ENCODE measurements at regions not wholly inside any gene's neighbourhood (a gene's known extent, or its start where the extent isn't known, plus 50 kb on each side); places are given as distances from the start of the nearest gene placed in this dataset.
"Not testable (repeated sequence)": the region's sequence is repeated elsewhere in the genome, so short reads cannot be mapped to it uniquely, and the experiment has no call there.

- DNase-seq (ENCODE audit: low read depth) = no peak
These were observed 354.6 kb upstream of the SETBP1 start for GRCh38 chr18:44325903-44326635.

GRCh38 chr18:44331656-44332570, 348.8 kb upstream of the SETBP1 start:
- no peak for DNase-seq (ENCODE audit: low read depth)

- no peak for DNase-seq (ENCODE audit: low read depth)
These were observed 338.9 kb upstream of the SETBP1 start for GRCh38 chr18:44341759-44342158.

DNA sequence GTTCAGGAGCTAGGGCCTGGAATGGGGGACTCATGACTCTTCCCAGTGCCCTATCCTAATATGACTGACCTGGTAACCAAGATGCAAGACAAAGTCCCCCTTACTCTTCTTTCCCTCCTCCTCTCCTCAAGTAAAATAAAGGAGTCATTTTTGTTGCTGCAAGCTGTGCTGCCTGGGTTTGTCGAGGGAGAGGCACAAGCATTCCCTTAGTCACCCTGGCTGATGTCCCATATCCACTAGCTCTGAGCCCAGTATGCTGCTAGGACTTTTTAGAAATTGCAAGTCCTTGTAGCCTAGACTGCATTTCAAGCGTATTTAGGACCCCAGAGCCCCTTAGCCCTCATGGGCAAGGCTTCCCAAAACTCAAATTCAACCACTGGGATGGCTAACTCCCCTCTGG, 338.5 kb upstream of the SETBP1 start:
- no peak for DNase-seq (ENCODE audit: low read depth)

- DNase-seq (ENCODE audit: low read depth) = no peak
These were observed 337.7 kb upstream of the SETBP1 start for GRCh38 chr18:44342946-44343345.

DNA sequence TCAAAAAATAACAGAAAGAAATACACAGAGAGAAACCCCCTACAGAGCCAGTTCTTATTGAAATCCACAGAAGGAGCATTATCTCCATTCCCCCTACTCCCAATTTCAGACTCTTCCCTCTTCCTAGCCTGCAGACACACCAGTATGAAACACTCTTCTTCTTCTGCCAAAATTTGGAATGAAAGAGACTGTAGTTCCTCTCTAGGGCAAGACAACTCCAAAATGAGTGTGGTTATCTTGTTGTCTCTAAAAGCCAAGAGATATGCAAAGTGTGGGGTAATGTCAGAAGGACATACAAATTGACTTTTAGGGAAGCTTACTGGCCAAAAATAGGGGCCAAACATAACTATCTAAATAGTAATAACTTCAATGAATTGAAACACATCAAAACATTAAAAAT, 337.1 kb upstream of the SETBP1 start:
- DNase-seq (ENCODE audit: low read depth) = no peak

DNA sequence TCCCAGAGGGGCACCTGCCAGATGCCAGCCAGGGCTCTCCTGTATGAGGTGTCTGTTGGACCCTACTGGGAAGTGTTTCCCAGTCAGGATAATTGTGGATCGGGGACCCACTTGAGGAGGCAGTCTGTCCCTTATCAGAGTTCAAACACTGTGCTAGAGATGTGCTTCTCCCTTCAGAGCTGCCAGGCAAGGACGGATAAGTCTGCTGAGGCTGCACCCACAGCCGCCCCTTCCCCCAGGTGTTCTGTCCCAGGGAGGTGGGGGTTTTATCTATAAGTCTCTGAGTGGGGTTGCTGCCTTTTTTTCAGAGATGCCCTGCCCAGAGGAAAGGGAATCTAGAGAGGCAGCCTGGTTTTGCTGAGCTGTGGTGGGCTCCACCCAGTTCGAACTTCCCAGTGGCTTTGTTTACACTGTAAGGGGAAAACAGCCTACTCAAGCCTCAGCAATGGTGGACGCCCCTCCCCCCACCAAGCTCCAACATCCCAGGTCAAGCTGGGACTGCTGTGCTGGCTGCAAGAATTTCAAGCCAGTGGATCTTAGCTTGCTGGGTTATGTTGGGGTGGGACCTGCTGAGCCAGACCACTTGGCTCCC, 324.0 kb upstream of the SETBP1 start:
- no peak for DNase-seq (ENCODE audit: low read depth)

DNA sequence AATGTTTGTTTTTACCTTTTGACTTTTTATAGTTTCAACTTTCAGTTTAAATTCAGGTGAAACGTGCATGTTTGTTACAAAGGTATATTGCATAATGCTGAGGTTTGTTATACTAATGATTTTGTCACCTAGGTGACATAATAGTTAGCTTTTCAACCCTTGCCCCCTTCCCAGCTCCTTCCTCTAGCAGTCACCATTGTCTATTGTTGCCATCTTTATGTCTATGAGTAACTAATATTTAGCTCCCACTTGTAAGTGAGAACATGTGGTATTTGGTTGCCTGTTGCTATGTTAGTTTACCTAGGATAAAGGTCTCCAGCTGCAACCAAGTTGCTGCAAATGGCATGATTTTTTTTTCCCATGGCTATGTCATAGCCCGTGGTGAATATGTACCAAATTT, 322.3 kb upstream of the SETBP1 start:
- no peak for DNase-seq (ENCODE audit: low read depth)

- not testable (repeated sequence) for DNase-seq (ENCODE audit: low read depth)
These were observed 320.9 kb upstream of the SETBP1 start for GRCh38 chr18:44359741-44360140.

GRCh38 chr18:44362213-44362612, 318.5 kb upstream of the SETBP1 start:
- not testable (repeated sequence) for DNase-seq (ENCODE audit: low read depth)

- no peak for DNase-seq (ENCODE audit: low read depth)
These were observed 309.8 kb upstream of the SETBP1 start for GRCh38 chr18:44370861-44371260.

- no peak for DNase-seq (ENCODE audit: low read depth)
These were observed 305.7 kb upstream of the SETBP1 start for GRCh38 chr18:44374966-44375365.

- no peak for DNase-seq (ENCODE audit: low read depth)
These were observed 294.3 kb upstream of the SETBP1 start for GRCh38 chr18:44386401-44386800.

DNA sequence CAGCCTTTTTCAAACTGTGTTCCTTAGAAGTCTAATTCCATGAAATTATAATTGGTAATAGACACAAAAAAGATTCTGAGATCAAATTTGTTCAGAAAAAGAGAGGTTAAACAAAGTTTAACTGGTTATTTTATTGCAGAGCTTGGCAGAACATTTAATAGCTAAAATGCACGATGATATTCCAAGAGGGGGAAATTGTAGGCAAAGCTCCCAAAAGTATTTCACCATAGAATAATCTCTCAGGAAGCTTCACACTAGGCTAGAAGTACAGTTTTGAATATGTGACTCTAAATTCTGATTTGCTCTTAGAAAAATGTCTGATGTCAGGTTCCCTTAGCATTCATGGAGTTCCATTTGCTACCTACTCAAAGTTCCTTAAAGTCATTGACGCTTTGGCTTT, 292.4 kb upstream of the SETBP1 start:
- DNase-seq (ENCODE audit: low read depth) = no peak

GRCh38 chr18:44392933-44393332, 287.8 kb upstream of the SETBP1 start:
- no peak for DNase-seq (ENCODE audit: low read depth)

DNA sequence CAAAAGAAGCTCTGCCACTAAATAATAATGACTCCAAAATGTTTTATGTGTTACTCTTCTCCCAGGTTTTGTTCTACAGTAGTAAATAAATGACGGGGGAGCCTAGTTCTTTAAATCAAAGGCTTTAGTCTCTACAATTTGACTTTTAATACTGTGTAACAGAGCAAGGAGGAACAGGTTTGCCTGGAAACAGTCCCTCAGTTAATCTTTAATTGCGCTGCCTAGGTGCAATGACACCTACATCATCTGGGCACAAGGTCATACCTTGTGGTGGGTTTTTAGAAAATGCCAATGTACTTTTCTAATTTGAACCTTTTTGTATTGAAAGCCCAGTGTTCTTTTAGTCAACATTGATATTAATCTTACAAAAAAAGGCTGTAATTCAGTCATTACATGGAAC, 287.3 kb upstream of the SETBP1 start:
- no peak for DNase-seq (ENCODE audit: low read depth)

DNA sequence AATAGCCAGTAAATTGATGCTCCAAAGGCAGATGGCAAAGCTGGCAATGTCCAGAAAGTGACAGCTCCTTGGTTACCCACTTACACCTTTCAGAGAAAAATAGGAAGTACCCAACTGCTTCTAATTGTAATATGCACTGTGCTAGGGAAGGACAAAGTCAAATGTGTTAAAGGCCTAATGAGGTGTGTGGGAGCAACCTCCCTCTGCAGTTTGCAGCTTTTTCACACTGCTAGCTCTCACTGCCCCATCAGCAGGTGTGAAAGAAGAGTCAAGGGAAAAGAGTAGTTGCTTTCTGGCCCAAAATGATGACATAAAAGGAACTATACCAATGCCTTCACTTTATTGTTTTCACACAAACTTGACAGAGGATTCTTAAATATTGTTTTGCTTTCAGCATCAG, 284.1 kb upstream of the SETBP1 start:
- DNase-seq (ENCODE audit: low read depth) = no peak

DNA sequence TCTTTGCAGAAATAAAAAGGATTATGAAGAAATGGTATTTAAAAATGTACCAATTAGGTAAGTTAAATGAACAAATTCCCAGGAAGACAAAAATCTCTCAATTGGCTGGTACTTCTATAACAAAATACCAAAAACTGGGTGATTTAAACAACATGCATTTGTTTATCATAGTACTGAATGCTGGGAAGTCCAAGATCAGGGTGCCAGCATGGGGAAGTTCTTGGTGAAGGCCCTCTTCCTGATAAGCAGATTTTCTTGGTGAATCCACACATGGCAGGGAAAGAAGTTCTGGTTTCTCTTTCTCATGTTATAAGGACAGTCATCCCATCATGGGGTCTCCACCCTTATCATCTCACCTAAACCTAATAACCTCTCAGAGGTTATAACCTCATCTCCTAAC, 271.6 kb upstream of the SETBP1 start:
- no peak for DNase-seq (ENCODE audit: low read depth)

GRCh38 chr18:44409515-44409914, 271.2 kb upstream of the SETBP1 start:
- no peak for DNase-seq (ENCODE audit: low read depth)

GRCh38 chr18:44410740-44411139, 269.9 kb upstream of the SETBP1 start:
- no peak for DNase-seq (ENCODE audit: low read depth)

DNA sequence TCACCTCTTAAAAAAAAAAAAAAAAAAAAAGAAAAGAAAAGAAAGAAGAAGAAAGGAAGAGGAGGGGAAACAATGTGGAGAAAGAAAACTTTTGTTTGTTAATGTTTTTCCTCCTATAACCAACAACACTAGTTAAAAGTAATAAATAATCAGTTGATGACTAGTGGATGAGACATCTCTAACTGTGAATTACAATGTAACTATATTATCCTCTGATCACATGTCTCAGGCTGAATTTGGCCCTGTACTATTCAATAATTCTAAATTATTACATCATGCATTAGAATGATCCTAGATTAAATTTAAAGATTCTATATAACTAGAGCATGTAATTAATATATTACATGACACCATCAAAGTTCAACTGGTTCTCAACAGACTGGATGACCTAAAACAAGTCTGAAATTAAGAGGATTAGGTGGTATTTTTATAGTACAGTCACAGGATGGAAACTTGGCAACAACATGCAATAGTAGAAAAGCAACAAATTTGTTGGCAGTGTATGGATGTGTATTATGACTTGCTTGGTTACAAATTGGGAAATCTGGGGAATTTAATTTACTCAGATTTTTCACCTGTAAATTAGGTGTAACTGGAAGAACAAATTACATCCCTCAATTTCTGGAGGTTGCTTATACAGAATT, 269.3 kb upstream of the SETBP1 start:
- no peak for DNase-seq (ENCODE audit: low read depth)

- no peak for DNase-seq (ENCODE audit: low read depth)
These were observed 268.7 kb upstream of the SETBP1 start for GRCh38 chr18:44411976-44412375.

All from stimulated activated CD8-positive, alpha-beta memory T cell treated with anti-CD3 and anti-CD28 coated beads, Interleukin-4, amount 100 ng/mL, for 24 hours (primary cell).